Left ventricle myocardium inferior (tissue), 1 donor: ENCODE measurements at regions not wholly inside any gene's neighbourhood (a gene's known extent, or its start where the extent isn't known, plus 50 kb on each side); places are given as distances from the start of the nearest gene placed in this dataset.

Source experiments
- DNase-seq: peaks from one replicate; pipeline ENCODE4 v3.0.0-alpha.2; 2020
- H3K27ac ChIP-seq: fragments of 200-600 bp; replicated peaks from 2 replicates; pipeline ENCODE4 v1.8.0; 2021
- H3K27me3 ChIP-seq: fragments of 200-600 bp; 2 replicates; pipeline ENCODE4 v1.8.0; 2021; ENCODE audit warnings: low read depth
- H3K36me3 ChIP-seq: fragments of 200-600 bp; 2 replicates; pipeline ENCODE4 v1.8.0; 2021
- H3K4me1 ChIP-seq: fragments of 200-600 bp; 2 replicates; pipeline ENCODE4 v1.8.0; 2021
- H3K4me3 ChIP-seq: fragments of 200-600 bp; 2 replicates; pipeline ENCODE4 v1.8.0; 2021; ENCODE audit warnings: mild to moderate bottlenecking, moderate library complexity
- H3K9me3 ChIP-seq: fragments of 200-600 bp; replicated peaks from 2 replicates; pipeline ENCODE4 v1.8.0; 2021
- CTCF ChIP-seq: fragments of 200-600 bp; IDR thresholded peaks from 2 replicates; pipeline ENCODE4 v1.8.0; 2021; ENCODE audit warnings: antibody characterized with exemption, mild to moderate bottlenecking, borderline replicate concordance
- intact Hi-C: fragments of 100-400 bp; cut with micrococcal nuclease; formaldehyde crosslinking; loops from one replicate; pipeline ENCODE4 v1.11.0; 2022
- donor health status: DM: no; HTN: yes; CAD: no; lungs with severe emphysema.

GRCh38 chr1:232238009-232238408 lies 391.9 kb downstream of the SIPA1L2 start:
- Histone ChIP-seq H3K27ac (no peak overlapping the region), H3K4me3 (no peak overlapping the region), H3K27me3 (no peaks in the 10 kb centered on the region), H3K36me3 (no peaks in the 10 kb centered on the region), H3K9me3 (peaks cover 4% of the 10 kb centered on the region), H3K4me1 (no peaks in the 10 kb centered on the region)
- intact Hi-C loops, result no loop called here
- no peak for TF ChIP-seq CTCF
- DNase-seq, result no peak

GRCh38 chr1:232227306-232227705 lies 402.6 kb downstream of the SIPA1L2 start:
- H3K27me3 ChIP-seq, result no peaks in the 10 kb centered on the region
- TF ChIP-seq CTCF, result no peak
- peaks cover 14% of the 10 kb centered on the region for H3K4me1 ChIP-seq
- H3K27ac ChIP-seq, result no peak overlapping the region
- no peak for DNase-seq
- H3K36me3 ChIP-seq, result no peaks in the 10 kb centered on the region
- intact Hi-C loops, result no loop called here
- H3K4me3 ChIP-seq, result no peak overlapping the region
- H3K9me3 ChIP-seq, result no peaks in the 10 kb centered on the region

- TF ChIP-seq CTCF, result no peak
- intact Hi-C loops, result no loop called here
- H3K27me3 ChIP-seq, result no peaks in the 10 kb centered on the region
- no peak overlapping the region for H3K4me3 ChIP-seq
- DNase-seq, result no peak
- H3K27ac ChIP-seq, result no peak overlapping the region
- H3K9me3 ChIP-seq, result no peaks in the 10 kb centered on the region
- H3K4me1 ChIP-seq, result peaks cover 14% of the 10 kb centered on the region
- no peaks in the 10 kb centered on the region for H3K36me3 ChIP-seq
Measured at GRCh38 chr1:232226197-232226712, 403.7 kb downstream of the SIPA1L2 start.

- intact Hi-C loops, result no loop called here
- no peak overlapping the region for H3K4me3 ChIP-seq
- H3K36me3 ChIP-seq, result no peaks in the 10 kb centered on the region
- no peak overlapping the region for H3K27ac ChIP-seq
- TF ChIP-seq CTCF, result no peak
- H3K27me3 ChIP-seq, result no peaks in the 10 kb centered on the region
- DNase-seq, result no peak
- H3K9me3 ChIP-seq, result no peaks in the 10 kb centered on the region
- H3K4me1 ChIP-seq, result peaks cover 14% of the 10 kb centered on the region
Measured at GRCh38 chr1:232225336-232226131, 404.4 kb downstream of the SIPA1L2 start.

GRCh38 chr1:232223887-232224286 lies 406.0 kb downstream of the SIPA1L2 start:
- Histone ChIP-seq H3K27ac (no peak overlapping the region), H3K36me3 (no peaks in the 10 kb centered on the region), H3K4me1 (peaks cover 23% of the 10 kb centered on the region), H3K4me3 (no peak overlapping the region), H3K9me3 (no peaks in the 10 kb centered on the region), H3K27me3 (no peaks in the 10 kb centered on the region)
- no peak for DNase-seq
- no peak for TF ChIP-seq CTCF
- intact Hi-C loops, result no loop called here
